NT2/D1 (cell line): ENCODE measurements at regions not wholly inside any gene's neighbourhood (a gene's known extent, or its start where the extent isn't known, plus 50 kb on each side); places are given as distances from the start of the nearest gene placed in this dataset.

ENCODE experiments used
- SUZ12 ChIP-seq: IDR thresholded peaks from 2 replicates; pipeline ENCODE4 v1.6.1; 2011; ENCODE audit not compliant: insufficient read length, insufficient read depth; ENCODE audit errors: extremely low read depth
- YY1 ChIP-seq: IDR thresholded peaks from 2 replicates; pipeline ENCODE4 v1.6.1; 2011; ENCODE audit not compliant: insufficient read length, insufficient read depth
- ZNF274 ChIP-seq: IDR thresholded peaks from 2 replicates; pipeline ENCODE4 v1.6.1; 2011; ENCODE audit warnings: mild to moderate bottlenecking, low read depth, low read length

DNA sequence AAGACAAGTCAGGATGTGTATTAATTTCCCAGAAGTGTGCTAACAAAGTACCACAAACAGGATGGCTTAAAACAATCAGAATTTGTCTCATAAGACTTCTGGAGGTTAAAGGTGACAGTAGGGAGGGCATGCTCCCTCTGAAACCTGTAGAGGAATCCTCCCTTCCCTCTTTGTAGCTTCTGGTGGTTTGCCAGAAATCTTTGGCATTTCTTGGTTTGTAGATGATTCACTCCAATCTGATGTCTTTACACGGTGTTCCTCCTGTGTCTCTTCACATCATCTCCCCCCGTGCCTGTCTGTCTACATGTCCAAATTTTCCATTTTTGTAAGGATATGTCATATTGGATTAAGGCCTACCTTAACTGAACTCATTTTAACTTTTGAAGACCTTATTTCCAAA is 471.5 kb downstream of the ZNF608 start:
- no peak for TF ChIP-seq ZNF274
- TF ChIP-seq SUZ12, result no peak
- TF ChIP-seq YY1, result no peak
